ENCODE measurements at regions not wholly inside any gene's neighbourhood (a gene's known extent, or its start where the extent isn't known, plus 50 kb on each side); places are given as distances from the start of the nearest gene placed in this dataset.
A peak's percentile ranks its signal among the peaks of the same experiment; 100 is the strongest.
"Not testable (repeated sequence)": the region's sequence is repeated elsewhere in the genome, so short reads cannot be mapped to it uniquely, and the experiment has no call there.

- H3K4me3 ChIP-seq, result no peak overlapping the region
- no peaks in the 10 kb centered on the region for H3K27me3 ChIP-seq
- no peaks in the 10 kb centered on the region for H3K4me1 ChIP-seq
- peak in 1 of 12 donors; percentile 29 for TF ChIP-seq CTCF (IDR thresholded peaks at IDR 0.05)
- no peak for TF ChIP-seq POLR2A (IDR thresholded peaks at IDR 0.05)
- no peak overlapping the region for H3K27ac ChIP-seq
- ATAC-seq (peak in 1 of 4 donors; percentile 27), DNase-seq (no peak)
- intact Hi-C loops (cut with DNase I), result no loop called here
- H3K36me3 ChIP-seq, result no peaks in the 10 kb centered on the region
- WGBS, 4 donors, result 54 to 71% (median 61%) methylated on average over 4 of the region's 4 CpGs
- H3K9me3 ChIP-seq, result peaks cover 0 to 29% (median 6%) of the 10 kb centered on the region in 12 donors
Observed at GRCh38 chr4:60463857-60464502, 736.1 kb upstream of the ADGRL3 start.

GRCh38 chr4:60482921-60483351, 717.2 kb upstream of the ADGRL3 start:
- intact Hi-C loops (cut with DNase I), result no loop called here
- Histone ChIP-seq H3K36me3 (no peaks in the 10 kb centered on the region), H3K27ac (no peak overlapping the region), H3K4me1 (no peaks in the 10 kb centered on the region), H3K9me3 (no peaks in the 10 kb centered on the region), H3K27me3 (no peaks in the 10 kb centered on the region), H3K4me3 (no peak overlapping the region)
- WGBS, 4 donors, result 44 to 50% (median 46%) methylated on average over 2 of the region's 2 CpGs
- DNase-seq (no peak), ATAC-seq (no peak)
- TF ChIP-seq CTCF (IDR thresholded peaks at IDR 0.05), result no peak
- TF ChIP-seq POLR2A (IDR thresholded peaks at IDR 0.05), result no peak

- Histone ChIP-seq H3K4me1 (no peaks in the 10 kb centered on the region), H3K9me3 (no peaks in the 10 kb centered on the region), H3K27ac (no peak overlapping the region), H3K4me3 (no peak overlapping the region), H3K27me3 (no peaks in the 10 kb centered on the region), H3K36me3 (no peaks in the 10 kb centered on the region)
- DNase-seq, result no peak
- 59 to 65% (median 61%) methylated on average over 3 of the region's 3 CpGs for WGBS, 4 donors
- no peak for ATAC-seq
- TF ChIP-seq CTCF (IDR thresholded peaks at IDR 0.05) (no peak), POLR2A (IDR thresholded peaks at IDR 0.05) (no peak)
- intact Hi-C loops (cut with DNase I), result no loop called here
Observed at GRCh38 chr4:60485276-60485675, 714.9 kb upstream of the ADGRL3 start.

GRCh38 chr4:60487118-60487761, 712.9 kb upstream of the ADGRL3 start:
- WGBS, 4 donors, result 54 to 85% (median 73%) methylated on average over 3 of the region's 3 CpGs
- H3K27ac ChIP-seq; H3K36me3 ChIP-seq; H3K9me3 ChIP-seq; H3K27me3 ChIP-seq; intact Hi-C loops (cut with DNase I); DNase-seq; H3K4me1 ChIP-seq; ATAC-seq; H3K4me3 ChIP-seq: not testable (repeated sequence)

All from heart left ventricle (tissue), 16 donors.